GM10266 (cell line): ENCODE measurements at regions not wholly inside any gene's neighbourhood (a gene's known extent, or its start where the extent isn't known, plus 50 kb on each side); places are given as distances from the start of the nearest gene placed in this dataset.
"Not testable (repeated sequence)": the region's sequence is repeated elsewhere in the genome, so short reads cannot be mapped to it uniquely, and the experiment has no call there.

Source experiments
- DNase-seq: peaks from one replicate; pipeline ENCODE4 v3.0.0; 2012; ENCODE audit errors: extremely low spot score
- TF ChIP-seq, protein P1 (sequence below): IDR thresholded peaks from 2 replicates; pipeline ENCODE4 v1.5.1; 2012; ENCODE audit warnings: mild to moderate bottlenecking, low read depth; ENCODE audit not compliant: control insufficient read depth, insufficient read depth; ENCODE audit errors: missing control alignments

- no peak for DNase-seq
- TF ChIP-seq, protein P1, sequence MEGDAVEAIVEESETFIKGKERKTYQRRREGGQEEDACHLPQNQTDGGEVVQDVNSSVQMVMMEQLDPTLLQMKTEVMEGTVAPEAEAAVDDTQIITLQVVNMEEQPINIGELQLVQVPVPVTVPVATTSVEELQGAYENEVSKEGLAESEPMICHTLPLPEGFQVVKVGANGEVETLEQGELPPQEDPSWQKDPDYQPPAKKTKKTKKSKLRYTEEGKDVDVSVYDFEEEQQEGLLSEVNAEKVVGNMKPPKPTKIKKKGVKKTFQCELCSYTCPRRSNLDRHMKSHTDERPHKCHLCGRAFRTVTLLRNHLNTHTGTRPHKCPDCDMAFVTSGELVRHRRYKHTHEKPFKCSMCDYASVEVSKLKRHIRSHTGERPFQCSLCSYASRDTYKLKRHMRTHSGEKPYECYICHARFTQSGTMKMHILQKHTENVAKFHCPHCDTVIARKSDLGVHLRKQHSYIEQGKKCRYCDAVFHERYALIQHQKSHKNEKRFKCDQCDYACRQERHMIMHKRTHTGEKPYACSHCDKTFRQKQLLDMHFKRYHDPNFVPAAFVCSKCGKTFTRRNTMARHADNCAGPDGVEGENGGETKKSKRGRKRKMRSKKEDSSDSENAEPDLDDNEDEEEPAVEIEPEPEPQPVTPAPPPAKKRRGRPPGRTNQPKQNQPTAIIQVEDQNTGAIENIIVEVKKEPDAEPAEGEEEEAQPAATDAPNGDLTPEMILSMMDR, result no peak
Observed at GRCh38 chr6:3961581-3962215, 112.5 kb downstream of the FAM50B start.

- TF ChIP-seq, protein P1, result no peak
- no peak for DNase-seq
Observed at GRCh38 chr6:3962291-3963280, 113.4 kb downstream of the FAM50B start.

DNA sequence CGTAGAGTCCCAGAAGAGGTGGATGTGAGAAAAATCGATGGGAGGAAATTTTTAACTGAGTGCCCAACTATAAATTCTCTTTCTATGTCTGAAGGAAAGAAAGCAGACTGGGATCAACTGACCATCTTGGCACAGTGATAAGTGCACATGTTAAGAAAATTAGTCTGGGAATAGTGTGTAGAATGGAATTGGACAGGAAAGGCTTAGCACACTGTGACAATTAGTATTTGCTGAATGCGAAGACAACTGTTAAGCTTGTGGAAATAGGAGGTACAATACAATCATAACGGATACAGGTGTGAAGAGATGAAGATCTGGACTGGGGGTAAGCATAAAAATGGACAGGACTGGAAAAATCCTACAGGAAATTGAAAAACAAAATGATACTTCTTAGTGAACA is 114.3 kb downstream of the FAM50B start:
- no peak for DNase-seq
- TF ChIP-seq, protein P1, result no peak

DNA sequence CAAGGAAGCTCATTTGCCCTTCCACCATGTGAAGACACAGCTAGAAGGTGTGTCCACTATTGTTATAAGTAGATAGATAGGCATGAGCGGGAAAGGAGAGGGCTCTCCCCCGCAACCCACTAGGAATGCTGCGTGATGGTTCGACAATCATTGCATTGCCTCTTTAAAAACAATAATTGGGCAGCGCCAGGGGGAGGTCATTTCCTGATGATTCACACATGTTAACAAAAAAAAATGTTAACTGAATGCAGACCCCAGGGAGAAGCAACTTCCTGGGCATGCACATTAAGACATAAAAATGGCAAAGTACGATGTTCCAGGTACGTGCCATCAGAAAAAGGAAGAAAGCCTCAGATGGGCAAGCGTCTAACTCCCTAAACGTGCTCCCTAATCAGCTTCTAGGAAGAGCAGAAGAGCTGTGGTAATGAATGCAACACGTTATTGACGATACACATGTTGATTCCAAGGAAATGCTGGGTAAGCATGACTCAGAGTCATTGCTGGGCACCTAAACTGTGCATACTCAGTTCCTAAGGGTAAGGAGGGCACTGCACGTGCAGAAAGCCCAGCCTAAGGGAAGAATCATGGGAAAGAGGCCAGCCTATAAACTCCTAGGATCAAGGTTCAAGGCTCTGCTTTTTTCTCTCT is 113.7 kb downstream of the FAM217A start:
- TF ChIP-seq, protein P1, result no peak
- no peak for DNase-seq

DNA sequence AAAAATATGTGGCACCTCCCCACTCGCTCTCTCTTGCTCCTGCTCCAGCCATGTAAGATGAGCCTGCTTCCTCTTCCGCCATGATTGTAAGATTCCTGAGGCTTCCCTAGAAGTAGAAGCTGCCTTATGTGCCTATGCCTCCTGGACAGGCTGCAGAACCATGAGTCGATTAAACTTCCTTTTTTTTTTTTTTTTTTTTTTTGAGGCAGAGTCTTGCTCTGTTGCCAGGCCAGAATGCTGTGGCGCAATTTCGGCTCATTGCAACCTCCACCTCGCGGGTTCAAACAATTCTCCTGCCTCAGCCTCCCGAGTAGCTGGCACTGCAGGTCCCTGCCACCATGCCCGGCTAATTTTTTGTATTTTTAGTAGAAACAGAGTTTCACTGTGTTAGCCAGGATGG is 112.5 kb downstream of the FAM217A start:
- TF ChIP-seq, protein P1, result no peak
- DNase-seq, result no peak

GRCh38 chr6:3970097-3970496 is 108.8 kb downstream of the FAM217A start:
- no peak for DNase-seq
- TF ChIP-seq, protein P1, result no peak

DNA sequence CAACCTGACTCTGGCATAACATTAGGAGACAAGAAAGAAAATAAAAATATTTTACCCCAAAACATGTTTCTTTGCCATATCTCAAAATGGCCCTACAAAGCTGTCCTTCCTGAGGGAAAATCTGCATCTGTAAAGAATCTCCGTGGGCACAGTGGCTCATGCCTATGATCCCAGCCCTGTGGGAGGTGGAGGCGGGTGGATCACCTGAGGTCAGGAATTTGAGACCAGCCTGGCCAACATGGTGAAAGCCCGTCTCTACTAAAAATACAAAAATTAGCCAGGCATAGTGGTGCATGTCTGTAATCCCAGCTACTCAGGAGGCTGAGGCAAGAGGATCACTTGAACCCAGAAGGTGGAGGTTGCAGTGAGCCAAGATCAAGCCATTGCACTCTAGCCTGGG is 105.8 kb downstream of the FAM217A start:
- DNase-seq, result not testable (repeated sequence)
